Hematopoietic multipotent progenitor cell treated with erythropoietin and hydrocortisone succinate and interleukin-3 and kit ligand, for 15 days (in vitro differentiated cells): ENCODE measurements at regions not wholly inside any gene's neighbourhood (a gene's known extent, or its start where the extent isn't known, plus 50 kb on each side); places are given as distances from the start of the nearest gene placed in this dataset.
"Not testable (repeated sequence)": the region's sequence is repeated elsewhere in the genome, so short reads cannot be mapped to it uniquely, and the experiment has no call there.

Experiments
- DNase-seq: peaks from one replicate; pipeline ENCODE4 v3.0.0-alpha.2; 2015; ENCODE audit warnings: low spot score

- DNase-seq: not testable (repeated sequence)
Observed at GRCh38 chr1:149229813-149230212, 126.5 kb upstream of the NBPF9 start.

GRCh38 chr1:149234926-149235914 lies 131.9 kb upstream of the NBPF9 start:
- not testable (repeated sequence) for DNase-seq

- DNase-seq: not testable (repeated sequence)
Observed at GRCh38 chr1:149237515-149237914, 134.2 kb upstream of the NBPF9 start.

- DNase-seq: not testable (repeated sequence)
Observed at GRCh38 chr1:149239897-149240508, 136.7 kb upstream of the NBPF9 start.

GRCh38 chr1:149240530-149240929 lies 137.2 kb upstream of the NBPF9 start:
- DNase-seq: not testable (repeated sequence)

- not testable (repeated sequence) for DNase-seq
Observed at GRCh38 chr1:149241272-149241671, 137.9 kb upstream of the NBPF9 start.

- DNase-seq: not testable (repeated sequence)
Observed at GRCh38 chr1:149243572-149243971, 140.2 kb upstream of the NBPF9 start.

GRCh38 chr1:149244621-149245020 lies 141.3 kb upstream of the NBPF9 start:
- not testable (repeated sequence) for DNase-seq

- DNase-seq: not testable (repeated sequence)
Observed at GRCh38 chr1:149246212-149246611, 142.9 kb upstream of the NBPF9 start.

GRCh38 chr1:149248610-149249009 lies 145.3 kb upstream of the NBPF9 start:
- DNase-seq: not testable (repeated sequence)

- not testable (repeated sequence) for DNase-seq
Observed at GRCh38 chr1:149249850-149250467, 146.6 kb upstream of the NBPF9 start.

- not testable (repeated sequence) for DNase-seq
Observed at GRCh38 chr1:149254894-149255847, 151.8 kb upstream of the NBPF9 start.

- not testable (repeated sequence) for DNase-seq
Observed at GRCh38 chr1:149260284-149260683, 156.9 kb upstream of the NBPF9 start.

GRCh38 chr1:149260736-149261340 lies 157.5 kb upstream of the NBPF9 start:
- not testable (repeated sequence) for DNase-seq

GRCh38 chr1:149267287-149267686 lies 163.9 kb upstream of the NBPF9 start:
- DNase-seq: not testable (repeated sequence)

GRCh38 chr1:149269001-149269702 lies 165.8 kb upstream of the NBPF9 start:
- not testable (repeated sequence) for DNase-seq

- DNase-seq: not testable (repeated sequence)
Observed at GRCh38 chr1:149269833-149270232, 166.5 kb upstream of the NBPF9 start.

GRCh38 chr1:149274493-149274892 lies 171.1 kb upstream of the NBPF9 start:
- DNase-seq: not testable (repeated sequence)

- not testable (repeated sequence) for DNase-seq
Observed at GRCh38 chr1:149275802-149276201, 172.5 kb upstream of the NBPF9 start.

GRCh38 chr1:149276496-149276895 lies 173.1 kb upstream of the NBPF9 start:
- DNase-seq: not testable (repeated sequence)
